K562 (cell line): ENCODE measurements at regions not wholly inside any gene's neighbourhood (a gene's known extent, or its start where the extent isn't known, plus 50 kb on each side); places are given as distances from the start of the nearest gene placed in this dataset.

Source experiments
- ATAC-seq: fragments of 200-7000 bp; cut with Tn5 transposase; 3 replicates; pipeline ENCODE4 v1.9.1; 2020; ENCODE audit warnings: moderate library complexity
- BruUV-seq: library from RNA; stranded (reverse); fragments of 400-500 nt; replicated peaks from 2 replicates; lab custom pipeline; 2021; lab: Mats Ljungman, UMichigan
- CTCF ChIA-PET: fragments of 300-600 bp; formaldehyde crosslinking; extraction: SDS; loops from one replicate; lab custom pipeline; 2021; ENCODE audit warnings: low intra/inter-chr PET ratio; lab: Yijun Ruan, JAX
- POLR2A ChIA-PET: fragments of 300-600, 350-650 bp; sonication (Branson Sonifier 250); formaldehyde crosslinking; extraction: SDS; loops from one replicate; lab custom pipeline; 2021; ENCODE audit warnings: antibody characterized with exemption, inconsistent platforms; lab: Yijun Ruan, JAX
- DNase-seq, 4 experiments: peaks; one replicate each; pipeline versions ENCODE4 v3.0.0 to v3.0.0-alpha.2; 2011 to 2018; ENCODE audit warnings: low spot score in 3 of 4, mixed read lengths in 3 of 4; ENCODE audit errors: extremely low read depth in 1 of 4
- FAIRE-seq: peaks from 2 replicates; lab custom pipeline; 2011; peaks lifted over from hg19 to GRCh38; lab: Jason Lieb, UNC
- H2AFZ ChIP-seq: 2 replicates; pipeline ENCODE4 v1.6.0; 2011; ENCODE audit warnings: low read depth, low read length, control low read depth, inconsistent platforms
- H3K27ac ChIP-seq: fragments of 200-600 bp; 3 replicates; pipeline ENCODE4 v1.8.0; 2011; ENCODE audit warnings: low read depth, mild to moderate bottlenecking, control low read depth, inconsistent platforms, low read length, moderate library complexity, mixed read lengths; ENCODE audit errors: extremely low read depth
- H3K27me3 ChIP-seq, 2 experiments: fragments of 300-600 bp in 1 of 2; 2 replicates in 1 of 2; 3 replicates in 1 of 2; pipeline versions ENCODE4 v1.6.0 to v1.8.0; 2011; ENCODE audit warnings: inconsistent platforms in 2 of 2, low read length in 2 of 2, mild to moderate bottlenecking in 1 of 2, mixed read lengths in 1 of 2, moderate library complexity in 1 of 2; ENCODE audit not compliant: control insufficient read depth in 2 of 2, insufficient read depth in 2 of 2
- H3K36me3 ChIP-seq: fragments of 300-600 bp; 3 replicates; pipeline ENCODE4 v1.8.0; 2011; ENCODE audit warnings: mild to moderate bottlenecking, low read length, inconsistent platforms; ENCODE audit not compliant: control insufficient read depth, insufficient read depth
- H3K4me1 ChIP-seq, 2 experiments: fragments of 200-600 bp in 1 of 2; replicated peaks in 1 of 2; 2 replicates in 1 of 2; 3 replicates in 1 of 2; pipeline versions ENCODE4 v1.5.1 to v1.8.0; 2011; ENCODE audit warnings: inconsistent platforms in 2 of 2, low read length in 2 of 2, mild to moderate bottlenecking in 1 of 2, mixed read lengths in 1 of 2, moderate library complexity in 1 of 2; ENCODE audit not compliant: control insufficient read depth in 2 of 2, insufficient read depth in 2 of 2
- H3K4me2 ChIP-seq: 2 replicates; pipeline ENCODE4 v1.6.1; 2011; ENCODE audit warnings: low read length, control low read depth, inconsistent platforms, mixed read lengths; ENCODE audit not compliant: insufficient read depth
- H3K4me3 ChIP-seq: fragments of 200-600 bp; sonication (generic), shearing (Covaris generic); 2 replicates; pipeline ENCODE4 v1.5.1; 2016; ENCODE audit warnings: control low read depth, inconsistent platforms
- H3K79me2 ChIP-seq: fragments of 200-600 bp; 3 replicates; pipeline ENCODE4 v1.8.0; 2011; ENCODE audit warnings: low read length, inconsistent platforms; ENCODE audit not compliant: control insufficient read depth, insufficient read depth
- H3K9ac ChIP-seq, 2 experiments: 2 replicates each; pipeline versions ENCODE4 v1.6.0 to v1.6.1; 2011; ENCODE audit warnings: low read depth in 2 of 2, low read length in 2 of 2, control low read depth in 1 of 2, inconsistent platforms in 1 of 2, mild to moderate bottlenecking in 1 of 2, mixed read lengths in 1 of 2; ENCODE audit not compliant: insufficient read depth in 1 of 2
- H3K9me1 ChIP-seq: one replicate; pipeline ENCODE4 v1.6.0; 2011; ENCODE audit warnings: inconsistent platforms, mild to moderate bottlenecking, low read length, moderate library complexity; ENCODE audit not compliant: control insufficient read depth, insufficient read depth
- H3K9me3 ChIP-seq: replicated peaks from 2 replicates; pipeline ENCODE4 v1.5.1; 2011; ENCODE audit warnings: low read depth, low read length, inconsistent platforms; ENCODE audit not compliant: control insufficient read depth, insufficient read depth
- H4K20me1 ChIP-seq: replicated peaks from 2 replicates; pipeline ENCODE4 v1.6.1; 2011; ENCODE audit warnings: low read length, inconsistent platforms, mixed read lengths; ENCODE audit not compliant: control insufficient read depth, insufficient read depth
- ARHGAP35 ChIP-seq: fragments of 450-650 bp; IDR thresholded peaks from 2 replicates; pipeline ENCODE4 v1.6.1; 2018; ENCODE audit not compliant: partially characterized antibody
- DIDO1 ChIP-seq: fragments of 450-650 bp; IDR thresholded peaks from 2 replicates; pipeline ENCODE4 v1.6.1; 2016; ENCODE audit warnings: low read depth, missing biosample characterization, missing genetic modification characterization
- EHMT2 ChIP-seq: fragments of 450-650 bp; IDR thresholded peaks from 2 replicates; pipeline ENCODE4 v1.6.1; 2018; ENCODE audit warnings: antibody characterized with exemption
- FOXJ2 ChIP-seq: fragments of 200-800 bp; sonication (Bioruptor generic); IDR thresholded peaks from 2 replicates; pipeline ENCODE4 v1.6.1; 2016; ENCODE audit warnings: missing genetic modification characterization, missing compliant biosample characterization
- ILK ChIP-seq: fragments of 450-650 bp; IDR thresholded peaks from 2 replicates; pipeline ENCODE4 v1.6.1; 2016; ENCODE audit warnings: missing genetic modification characterization, low read depth, mild to moderate bottlenecking, missing compliant biosample characterization, moderate library complexity, borderline replicate concordance
- PHF21A ChIP-seq: fragments of 450-650 bp; IDR thresholded peaks from 2 replicates; pipeline ENCODE4 v1.6.1; 2017; ENCODE audit warnings: low read depth, borderline replicate concordance
- POU5F1 ChIP-seq: fragments of 150-350 bp; IDR thresholded peaks from 2 replicates; pipeline ENCODE4 v1.6.1; 2014; ENCODE audit warnings: borderline replicate concordance, low read length, low read depth, mild to moderate bottlenecking; ENCODE audit not compliant: partially characterized antibody
- SP1 ChIP-seq: sonication (generic); formaldehyde crosslinking; IDR thresholded peaks from 2 replicates; pipeline ENCODE4 v1.8.1; 2022; ENCODE audit warnings: mild to moderate bottlenecking, missing genetic modification reagents
- SRF ChIP-seq, 2 experiments: fragments of 250-450, 450-650 bp in 1 of 2; sonication (Bioruptor Pico) in 1 of 2; sonication (generic) in 1 of 2; formaldehyde crosslinking; IDR thresholded peaks; 2 replicates each; pipeline versions ENCODE4 v1.5.0 to v1.5.1; 2020 to 2022; ENCODE audit warnings: mild to moderate bottlenecking in 1 of 2, missing genetic modification reagents in 1 of 2
- WHSC1 ChIP-seq: IDR thresholded peaks from one replicate; pipeline ENCODE4 v1.6.1; 2012; ENCODE audit warnings: low read length, control low read depth, inconsistent platforms
- YBX1 ChIP-seq: fragments of 450-650 bp; IDR thresholded peaks from 2 replicates; pipeline ENCODE4 v1.7.1; 2016; ENCODE audit warnings: mild to moderate bottlenecking
- ZFP1 ChIP-seq: fragments of 450-650 bp; formaldehyde crosslinking; IDR thresholded peaks from 2 replicates; pipeline ENCODE4 v1.4.0; 2020; ENCODE audit warnings: mild to moderate bottlenecking, mixed read lengths
- ZFP30 ChIP-seq: fragments of 250-450 bp; sonication (Bioruptor Pico); IDR thresholded peaks from 2 replicates; pipeline ENCODE4 v1.8.0; 2022; ENCODE audit warnings: moderate library complexity, mild to moderate bottlenecking, inconsistent platforms, borderline replicate concordance
- ZNF143 ChIP-seq: sonication (generic); formaldehyde crosslinking; IDR thresholded peaks from 2 replicates; pipeline ENCODE4 v1.9.0; 2022; ENCODE audit warnings: mild to moderate bottlenecking, missing genetic modification reagents
- ZNF184 ChIP-seq: sonication (generic); formaldehyde crosslinking; IDR thresholded peaks from 2 replicates; pipeline ENCODE4 v1.5.0; 2020; ENCODE audit warnings: missing genetic modification reagents
- ZNF311 ChIP-seq: fragments of 250-450 bp; sonication (Bioruptor Pico); IDR thresholded peaks from 2 replicates; pipeline ENCODE4 v1.4.0; 2020; ENCODE audit warnings: mild to moderate bottlenecking, moderate library complexity
- ZNF57 ChIP-seq: fragments of 450-650 bp; formaldehyde crosslinking; IDR thresholded peaks from 2 replicates; pipeline ENCODE4 v1.4.0; 2020; ENCODE audit warnings: mild to moderate bottlenecking, moderate library complexity
- WGBS: fragments of 100-300 bp; shearing (Covaris generic); methylation state at CpG from one replicate; pipeline ENCODE4 v1.1.6; 2016; ENCODE audit warnings: low coverage, mixed read lengths; ENCODE audit not compliant: insufficient coverage; ENCODE audit errors: missing lambda C conversion rate; 5-methylcytosine and 5-hydroxymethylcytosine counted together
- in situ Hi-C: fragments of 300-500 bp; cut with MboI; formaldehyde crosslinking; loops from 4 replicates; pipeline ENCODE4 v1.15.0; 2018; ENCODE audit warnings: inconsistent platforms, mixed read lengths
- intact Hi-C: fragments of 100-400 bp; cut with micrococcal nuclease; formaldehyde crosslinking; loops from 2 replicates; pipeline ENCODE4 v1.14.2; 2022
- TF ChIP-seq, protein P1 (sequence below): sonication (generic); formaldehyde crosslinking; IDR thresholded peaks from 2 replicates; pipeline ENCODE4 v1.8.0; 2022; ENCODE audit warnings: mild to moderate bottlenecking, missing genetic modification reagents, borderline replicate concordance

DNA sequence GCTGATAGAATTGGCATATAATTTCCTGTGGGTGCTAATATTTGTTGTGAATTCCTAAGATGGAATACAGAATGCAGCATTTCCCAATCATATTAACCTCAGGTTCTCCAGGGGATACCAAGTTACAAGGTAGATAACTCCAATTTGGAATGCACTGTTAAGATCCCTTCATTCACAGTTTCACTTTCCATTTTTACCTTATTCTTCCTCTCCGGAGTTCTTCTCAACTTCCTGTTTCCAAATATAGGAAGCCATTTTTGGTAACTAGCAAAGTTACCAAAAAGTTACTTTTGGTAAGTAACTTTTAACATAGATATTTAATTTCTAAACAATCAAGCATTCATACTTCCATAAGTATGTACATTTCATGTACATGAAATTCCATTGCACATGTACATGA, 63.5 kb upstream of the PHACTR2 start:
- TF ChIP-seq SRF (CRISPR knock-in tag; IDR thresholded peaks at IDR 0.05) (peak in 1 of 2 experiments; percentile 56; a peak in 1 of 4 replicates), FOXJ2 (no peak), SP1 (no peak), ZFP1 (no peak)
- CTCF ChIA-PET = no interaction called here
- Histone ChIP-seq H3K4me3 (no peak overlapping the region), H3K27ac (no peak overlapping the region), H3K9ac (no peak overlapping the region), H2AFZ (peak overlapping the region; percentile 15; the same call in 1 of the 2 replicates), H3K9me1 (no peaks in the 10 kb centered on the region), H3K27me3 (no peaks in the 10 kb centered on the region; a peak in 2 of 5 replicates), H4K20me1 (no peaks in the 10 kb centered on the region), H3K9me3 (no peaks in the 10 kb centered on the region), H3K4me1 (no peaks in the 10 kb centered on the region), H3K79me2 (no peaks in the 10 kb centered on the region), H3K36me3 (no peaks in the 10 kb centered on the region), H3K4me2 (no peak overlapping the region)
- 16% methylated on average over 1 of the region's 1 CpG for WGBS
- ATAC-seq = no peak
- DNase-seq = no peak
- FAIRE-seq = no peak
- no TSS peak for BruUV-seq
- intact Hi-C loops (no loop called here), in situ Hi-C loops (no loop called here)
- POLR2A ChIA-PET = no interaction called here

DNA sequence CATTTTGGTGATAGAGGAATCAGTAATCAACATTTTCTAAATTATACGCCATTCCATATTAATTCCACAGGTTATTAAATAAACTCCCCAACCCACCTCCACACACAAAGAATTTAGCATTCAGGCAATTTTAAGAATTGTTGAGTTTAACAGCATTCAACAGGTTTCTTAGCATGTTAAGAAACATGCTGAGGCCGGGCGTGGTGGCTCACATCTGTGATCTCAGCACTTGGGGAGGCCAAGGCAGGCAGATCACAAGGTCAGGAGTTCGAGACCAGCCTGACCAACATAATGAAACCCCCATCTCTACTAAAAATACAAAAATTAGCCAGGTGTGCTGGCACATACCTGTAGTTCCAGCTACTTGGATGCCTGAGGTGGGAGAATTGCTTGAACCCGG, 64.0 kb upstream of the PHACTR2 start:
- no peak overlapping the region for H3K4me2 ChIP-seq
- no peaks in the 10 kb centered on the region for H3K9me1 ChIP-seq
- H3K27ac ChIP-seq = no peak overlapping the region
- intact Hi-C loops (no loop called here), in situ Hi-C loops (no loop called here)
- no peak for FAIRE-seq
- H3K4me1 ChIP-seq = no peaks in the 10 kb centered on the region
- no peaks in the 10 kb centered on the region for H3K9me3 ChIP-seq
- ATAC-seq = no peak
- H2AFZ ChIP-seq = no peak overlapping the region
- 43% methylated on average over 5 of the region's 5 CpGs for WGBS
- DNase-seq = no peak
- ChIA-PET POLR2A (no interaction called here), CTCF (no interaction called here)
- no peak overlapping the region for H3K4me3 ChIP-seq
- H3K79me2 ChIP-seq = no peaks in the 10 kb centered on the region
- no peaks in the 10 kb centered on the region for H4K20me1 ChIP-seq
- H3K36me3 ChIP-seq = no peaks in the 10 kb centered on the region
- H3K9ac ChIP-seq = no peak overlapping the region
- H3K27me3 ChIP-seq = no peaks in the 10 kb centered on the region; a peak in 2 of 5 replicates
- BruUV-seq = no TSS peak
- TF ChIP-seq ZNF311 (CRISPR knock-in tag) (no peak), ZNF143 (no peak), ZFP30 (no peak), ILK (tag) (no peak), DIDO1 (no peak), EHMT2 (no peak), WHSC1 (no peak), ZNF57 (CRISPR knock-in tag) (no peak), YBX1 (no peak), ARHGAP35 (no peak), PHF21A (no peak), ZNF184 (CRISPR knock-in tag) (no peak), POU5F1 (no peak)
- TF ChIP-seq, protein P1, sequence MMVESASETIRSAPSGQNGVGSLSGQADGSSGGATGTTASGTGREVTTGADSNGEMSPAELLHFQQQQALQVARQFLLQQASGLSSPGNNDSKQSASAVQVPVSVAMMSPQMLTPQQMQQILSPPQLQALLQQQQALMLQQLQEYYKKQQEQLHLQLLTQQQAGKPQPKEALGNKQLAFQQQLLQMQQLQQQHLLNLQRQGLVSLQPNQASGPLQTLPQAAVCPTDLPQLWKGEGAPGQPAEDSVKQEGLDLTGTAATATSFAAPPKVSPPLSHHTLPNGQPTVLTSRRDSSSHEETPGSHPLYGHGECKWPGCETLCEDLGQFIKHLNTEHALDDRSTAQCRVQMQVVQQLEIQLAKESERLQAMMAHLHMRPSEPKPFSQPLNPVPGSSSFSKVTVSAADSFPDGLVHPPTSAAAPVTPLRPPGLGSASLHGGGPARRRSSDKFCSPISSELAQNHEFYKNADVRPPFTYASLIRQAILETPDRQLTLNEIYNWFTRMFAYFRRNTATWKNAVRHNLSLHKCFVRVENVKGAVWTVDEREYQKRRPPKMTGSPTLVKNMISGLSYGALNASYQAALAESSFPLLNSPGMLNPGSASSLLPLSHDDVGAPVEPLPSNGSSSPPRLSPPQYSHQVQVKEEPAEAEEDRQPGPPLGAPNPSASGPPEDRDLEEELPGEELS = no peak
